HCEC 1CT (cell line): ENCODE measurements at regions not wholly inside any gene's neighbourhood (a gene's known extent, or its start where the extent isn't known, plus 50 kb on each side); places are given as distances from the start of the nearest gene placed in this dataset.
A peak's percentile ranks its signal among the peaks of the same experiment; 100 is the strongest.
"Not testable (repeated sequence)": the region's sequence is repeated elsewhere in the genome, so short reads cannot be mapped to it uniquely, and the experiment has no call there.

ENCODE experiments used
- DNase-seq: peaks from one replicate; pipeline ENCODE4 v3.0.0-alpha.2; 2017

DNA sequence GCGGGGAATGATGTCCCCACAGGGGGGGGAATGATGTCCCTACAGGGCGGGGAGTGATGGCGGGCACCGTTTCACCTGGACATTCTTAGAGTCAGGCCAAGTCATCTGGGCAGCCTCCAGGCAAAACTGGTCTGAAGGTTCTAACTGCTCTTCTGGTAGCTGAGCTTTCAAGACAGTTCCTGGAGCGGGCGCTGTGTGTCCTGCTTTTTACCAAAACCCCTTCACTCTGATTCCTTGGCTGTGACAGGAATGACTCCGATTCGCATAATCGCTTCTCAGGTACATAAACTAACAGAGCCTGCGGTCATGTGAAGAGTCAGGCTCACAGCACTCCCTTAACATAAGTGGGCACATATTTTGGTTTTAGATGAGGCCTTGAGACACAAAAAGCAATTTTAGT, 836.0 kb downstream of the TRIML1 start:
- DNase-seq, result no peak

DNA sequence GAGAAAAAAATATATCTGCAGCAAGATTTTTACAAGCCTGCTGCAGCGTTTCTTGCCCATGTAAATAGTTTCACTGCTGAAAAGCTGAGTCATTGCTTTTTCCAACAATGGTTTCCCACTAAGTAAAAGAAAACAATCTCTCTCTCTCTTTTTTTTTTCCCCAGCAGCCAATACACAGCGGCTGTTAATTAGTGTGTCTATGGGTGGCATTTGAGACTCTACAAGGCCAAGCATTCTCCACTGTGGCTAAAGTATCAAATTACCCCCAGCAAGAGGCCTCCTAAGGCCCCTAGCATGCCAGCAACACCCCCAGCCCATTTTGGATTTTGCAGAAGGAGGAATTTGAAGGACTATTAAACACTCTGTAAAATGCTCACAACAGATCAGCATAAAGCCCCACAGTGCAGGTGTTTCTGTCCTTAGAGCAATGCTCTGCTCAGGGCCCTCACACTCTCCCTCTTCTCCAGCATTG, 837.4 kb downstream of the TRIML1 start:
- peak; percentile 5 for DNase-seq

DNA sequence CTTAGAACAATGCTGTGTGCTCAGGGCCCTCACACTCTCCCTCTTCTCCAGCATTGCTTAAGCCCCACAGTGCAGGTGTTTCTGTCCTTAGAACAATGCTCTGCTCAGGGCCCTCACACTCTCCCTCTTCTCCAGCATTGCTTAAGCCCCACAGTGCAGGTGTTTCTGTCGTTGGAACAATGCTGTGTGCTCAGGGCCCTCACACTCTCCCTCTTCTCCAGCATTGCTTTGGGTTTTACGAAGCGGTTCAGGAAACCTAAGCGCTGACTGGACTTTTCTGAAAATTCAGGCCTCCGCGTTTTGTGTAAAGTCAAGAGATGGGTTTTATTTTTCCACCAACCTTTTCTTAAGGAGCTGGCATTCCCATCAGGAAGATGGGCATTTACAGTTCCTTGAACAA, 838.0 kb downstream of the TRIML1 start:
- not testable (repeated sequence) for DNase-seq

DNA sequence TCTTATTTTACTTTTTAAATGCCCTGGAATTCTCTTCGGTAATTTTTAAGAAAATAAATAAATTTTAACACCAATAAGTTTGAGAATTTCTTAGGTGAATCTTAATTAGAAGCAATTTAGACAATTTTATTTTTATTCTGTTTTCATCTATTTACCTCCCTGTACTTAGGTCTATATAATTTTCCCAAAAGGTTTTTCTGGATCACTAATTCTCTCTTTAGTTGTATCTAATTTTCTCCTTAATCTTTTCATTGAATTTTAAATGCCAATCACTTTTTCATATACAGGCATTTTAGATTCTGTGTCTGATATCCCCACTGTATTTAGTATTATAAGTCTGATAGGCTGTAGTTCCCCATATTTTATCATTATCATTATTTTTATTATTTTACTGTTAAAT, 845.3 kb downstream of the TRIML1 start:
- DNase-seq, result no peak

DNA sequence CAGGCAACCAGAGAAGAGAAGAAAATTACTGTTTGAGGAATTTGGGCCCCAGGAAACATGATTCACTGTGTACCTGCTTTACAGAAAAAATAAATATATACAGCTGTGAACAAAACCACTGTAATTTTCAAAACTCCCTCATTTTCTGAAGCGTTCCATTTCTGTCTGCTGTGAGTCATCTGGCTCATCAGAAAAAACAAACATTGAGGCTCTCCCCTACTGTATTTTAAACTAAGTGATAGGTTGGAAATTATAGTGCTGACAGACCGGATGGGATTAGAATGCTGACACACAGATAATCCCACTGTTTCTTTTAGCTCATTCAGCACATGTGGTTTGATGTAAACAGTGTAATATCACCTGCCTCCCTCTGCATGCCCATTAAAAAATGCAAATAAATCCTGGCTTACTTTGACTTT, 847.0 kb downstream of the TRIML1 start:
- peak; percentile 86 for DNase-seq

DNA sequence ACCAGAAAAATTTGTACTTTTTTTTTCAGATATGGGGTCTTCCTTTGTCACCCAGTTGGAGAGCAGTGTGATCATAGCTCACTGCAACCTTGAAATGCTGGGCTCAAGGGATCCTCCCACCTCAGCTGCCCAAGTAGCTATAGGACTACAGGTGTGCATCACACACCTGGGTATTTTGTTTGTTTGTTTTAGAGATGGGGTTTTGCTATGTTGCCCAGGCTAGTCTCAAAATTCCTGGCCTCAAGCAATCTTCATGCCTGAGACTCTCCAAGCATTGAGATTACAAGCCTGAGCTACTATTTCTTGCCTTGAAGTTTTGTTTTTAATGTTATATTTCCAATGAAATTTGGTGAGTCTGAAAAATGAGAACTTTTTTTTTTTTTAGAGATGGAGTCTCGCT, 847.8 kb downstream of the TRIML1 start:
- DNase-seq, result no peak

DNA sequence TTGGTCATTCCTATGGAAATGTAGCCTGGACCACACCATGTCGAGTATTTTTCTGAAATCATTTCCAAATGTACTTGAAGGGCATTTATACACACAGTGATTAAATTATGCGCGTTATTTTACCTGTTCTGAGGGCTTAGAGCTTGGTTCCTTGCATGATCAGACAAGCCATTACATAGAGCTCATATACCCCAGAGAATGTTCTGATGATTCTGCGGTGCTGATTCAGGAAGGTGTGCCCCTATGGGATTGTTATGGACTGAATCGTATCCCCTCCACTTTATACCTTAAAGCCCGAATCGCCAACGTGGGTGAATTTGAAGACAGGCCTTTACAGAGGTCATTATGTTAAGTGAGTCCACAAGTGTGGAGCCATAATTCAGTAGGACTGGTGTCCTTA, 848.9 kb downstream of the TRIML1 start:
- DNase-seq, result no peak

DNA sequence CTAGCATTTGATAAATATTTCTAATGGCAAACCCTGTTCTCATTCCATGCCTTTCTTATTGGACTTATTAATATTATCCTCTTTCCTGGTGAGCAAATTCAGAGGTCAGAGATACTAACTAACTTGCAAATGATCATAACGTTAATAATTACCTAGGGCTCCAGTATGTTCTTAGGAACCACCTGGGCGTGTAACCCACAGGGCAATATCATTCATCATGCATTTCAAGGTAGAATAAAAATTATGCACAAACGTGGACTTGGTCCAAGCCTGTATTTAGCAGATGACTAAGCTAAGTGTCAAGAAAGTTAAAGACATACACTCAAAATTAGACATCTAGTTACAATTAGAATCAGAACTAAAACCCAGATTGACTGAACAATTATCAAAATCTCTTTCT, 850.1 kb downstream of the TRIML1 start:
- DNase-seq, result no peak

DNA sequence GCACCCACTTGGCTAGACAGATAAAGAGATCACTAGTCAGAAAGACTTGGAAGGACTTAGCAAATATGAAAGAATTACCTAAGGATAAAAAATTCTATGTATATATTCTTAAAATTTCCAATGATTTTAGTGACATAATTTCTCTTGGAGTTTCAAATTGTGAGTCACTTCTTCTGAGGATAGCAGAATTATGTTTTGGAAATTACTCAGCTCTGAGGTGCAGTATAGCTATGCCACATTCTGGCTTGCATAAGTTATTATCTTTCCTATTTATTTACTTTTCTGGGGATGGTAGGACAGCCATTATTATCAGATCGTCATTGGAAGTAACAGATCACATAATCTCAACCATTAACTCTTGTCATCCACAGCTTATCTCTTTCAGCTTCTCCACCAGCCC, 853.5 kb downstream of the TRIML1 start:
- DNase-seq, result peak; percentile 21

DNA sequence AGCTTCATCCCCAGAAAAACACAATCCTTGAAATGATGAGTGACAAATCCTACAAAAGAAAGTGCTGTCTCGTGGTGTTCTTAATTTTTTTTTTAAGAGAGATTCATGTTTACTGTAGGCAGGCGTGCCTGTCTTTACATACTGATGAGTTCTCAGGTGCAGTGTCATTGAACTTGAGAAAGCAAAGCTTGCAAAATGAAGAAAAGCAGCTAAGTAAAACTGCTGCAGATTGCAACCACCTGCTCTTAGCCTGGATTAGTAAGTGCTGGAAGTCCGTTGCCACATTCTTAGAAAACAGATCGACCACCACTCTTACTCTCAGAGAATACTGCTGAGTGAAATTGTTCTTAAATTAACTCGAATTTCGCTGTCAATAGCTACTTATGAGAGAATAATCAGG, 854.6 kb downstream of the TRIML1 start:
- no peak for DNase-seq

DNA sequence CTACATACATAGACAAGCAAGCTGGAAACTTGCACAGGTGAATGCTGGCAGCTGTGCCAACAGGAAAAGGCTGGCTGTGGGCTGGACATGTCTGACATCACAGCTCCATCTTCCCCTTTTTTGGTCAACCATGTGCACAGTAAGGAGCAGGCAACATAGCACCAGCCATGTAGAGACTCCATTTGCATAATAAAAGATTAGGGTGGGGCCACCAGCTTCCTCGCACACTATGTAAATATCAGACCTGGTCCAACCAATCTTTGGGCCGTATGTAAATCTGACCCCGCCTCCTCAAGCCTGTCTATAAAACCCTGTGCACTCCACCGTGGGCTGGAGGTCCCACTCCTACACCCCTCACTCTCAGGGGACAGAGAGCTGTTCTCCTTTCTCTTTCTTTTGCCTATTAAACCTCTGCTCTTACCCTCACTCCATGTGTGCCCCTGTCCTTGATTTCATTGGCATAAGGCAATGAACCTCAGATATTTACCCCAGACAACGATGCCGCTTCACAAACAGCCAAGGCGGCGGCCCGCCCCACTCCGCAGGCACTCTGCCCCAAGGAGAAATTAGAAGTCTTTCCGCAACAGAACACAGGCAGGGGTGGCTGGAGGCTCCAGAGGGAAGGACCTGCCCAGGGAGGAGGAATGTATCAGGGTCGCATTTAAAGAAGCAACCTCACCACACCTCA, 862.2 kb downstream of the TRIML1 start:
- no peak for DNase-seq

DNA sequence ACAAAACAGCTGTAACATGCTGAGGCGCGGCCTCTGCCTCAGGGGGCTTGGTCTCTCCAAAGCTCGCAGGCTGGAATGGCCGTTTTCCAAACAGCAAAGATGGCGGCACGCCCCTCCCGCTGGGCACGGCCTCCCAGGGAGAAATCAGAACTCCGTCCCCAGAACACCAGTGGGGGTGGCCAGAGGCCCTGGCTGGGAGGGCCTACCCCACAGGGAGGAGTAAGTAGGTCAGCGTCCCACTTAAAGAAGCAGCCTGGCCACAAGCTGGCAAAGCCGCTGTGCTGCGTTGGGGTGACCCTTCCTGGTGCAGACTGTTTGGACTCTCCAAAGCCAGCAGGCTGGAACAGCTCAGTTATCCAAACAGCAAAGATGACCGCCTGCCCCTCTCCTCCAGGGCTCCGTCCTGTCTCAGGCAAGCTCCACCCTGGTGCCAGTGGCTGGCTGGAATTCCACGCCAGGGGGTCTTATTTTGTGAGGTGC, 862.8 kb downstream of the TRIML1 start:
- no peak for DNase-seq

DNA sequence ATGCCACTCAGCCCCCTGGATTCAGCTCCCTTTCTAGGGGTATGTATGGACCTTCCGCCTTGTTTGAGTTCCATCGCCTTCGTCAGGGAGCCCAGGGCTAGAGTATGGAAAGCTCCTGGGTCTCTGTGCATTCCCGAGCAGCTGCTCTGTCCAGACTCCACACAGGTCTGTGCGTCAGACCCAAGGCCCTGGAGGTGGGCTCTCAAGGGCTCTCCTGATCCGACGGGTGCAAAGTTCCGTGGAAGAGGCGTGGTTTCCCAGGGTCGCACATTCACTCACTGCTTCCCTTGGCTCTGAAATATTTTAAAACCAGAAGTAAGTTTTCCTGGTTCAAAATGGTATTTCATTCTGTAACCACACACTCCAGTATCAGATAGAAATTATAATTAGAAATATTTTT, 863.2 kb downstream of the TRIML1 start:
- DNase-seq, result no peak

DNA sequence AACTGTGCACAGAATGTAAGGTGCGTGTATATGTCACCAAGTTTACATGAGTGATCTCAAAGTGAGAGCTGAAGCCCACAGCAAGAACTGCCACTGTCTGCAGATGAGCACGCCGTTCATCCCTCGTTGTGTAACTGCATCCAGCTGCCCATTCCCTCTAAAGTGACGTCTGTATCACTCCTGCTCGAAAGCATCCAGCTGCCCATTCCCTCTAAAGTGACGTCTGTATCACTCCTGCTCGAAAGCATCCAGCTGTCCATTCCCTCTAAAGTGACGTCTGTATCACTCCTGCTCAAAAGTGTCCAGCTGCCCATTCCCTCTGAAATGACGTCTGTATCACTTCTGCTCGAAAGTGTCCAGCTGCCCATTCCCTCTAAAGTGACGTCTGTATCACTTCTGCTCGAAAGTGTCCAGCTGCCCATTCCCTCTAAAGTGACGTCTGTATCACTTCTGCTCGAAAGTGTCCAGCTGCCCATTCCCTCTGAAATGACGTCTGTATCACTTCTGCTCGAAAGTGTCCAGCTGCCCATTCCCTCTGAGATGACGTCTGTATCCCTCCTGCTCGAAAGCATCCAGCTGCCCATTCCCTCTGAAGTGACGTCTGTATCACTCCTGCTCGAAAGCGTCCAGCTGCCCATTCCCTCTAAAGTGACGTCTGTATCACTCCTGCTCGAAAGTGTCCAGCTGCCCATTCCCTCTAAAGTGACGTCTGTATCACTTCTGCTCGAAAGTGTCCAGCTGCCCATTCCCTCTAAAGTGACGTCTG, 871.4 kb downstream of the TRIML1 start:
- DNase-seq, result not testable (repeated sequence)

DNA sequence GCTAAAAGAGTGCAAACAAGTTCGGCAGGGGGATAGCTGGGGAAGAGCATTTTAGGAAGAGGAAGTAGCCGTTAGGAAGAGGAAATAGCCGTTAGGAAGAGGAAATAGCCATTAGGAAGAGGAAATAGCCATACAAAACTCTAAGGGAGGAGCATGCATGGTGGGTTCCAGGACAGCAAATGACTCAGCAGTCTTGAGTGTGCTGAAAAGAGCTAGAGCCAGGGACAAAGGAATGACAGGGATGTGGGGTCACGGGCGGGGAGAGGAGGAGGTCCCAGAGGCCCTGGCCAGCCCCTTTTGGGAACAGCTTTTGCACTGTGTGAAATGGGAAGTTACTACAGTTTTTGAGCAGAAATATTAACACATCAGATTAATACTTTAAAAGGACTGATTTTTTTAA, 882.6 kb downstream of the TRIML1 start:
- peak; percentile 24 for DNase-seq

DNA sequence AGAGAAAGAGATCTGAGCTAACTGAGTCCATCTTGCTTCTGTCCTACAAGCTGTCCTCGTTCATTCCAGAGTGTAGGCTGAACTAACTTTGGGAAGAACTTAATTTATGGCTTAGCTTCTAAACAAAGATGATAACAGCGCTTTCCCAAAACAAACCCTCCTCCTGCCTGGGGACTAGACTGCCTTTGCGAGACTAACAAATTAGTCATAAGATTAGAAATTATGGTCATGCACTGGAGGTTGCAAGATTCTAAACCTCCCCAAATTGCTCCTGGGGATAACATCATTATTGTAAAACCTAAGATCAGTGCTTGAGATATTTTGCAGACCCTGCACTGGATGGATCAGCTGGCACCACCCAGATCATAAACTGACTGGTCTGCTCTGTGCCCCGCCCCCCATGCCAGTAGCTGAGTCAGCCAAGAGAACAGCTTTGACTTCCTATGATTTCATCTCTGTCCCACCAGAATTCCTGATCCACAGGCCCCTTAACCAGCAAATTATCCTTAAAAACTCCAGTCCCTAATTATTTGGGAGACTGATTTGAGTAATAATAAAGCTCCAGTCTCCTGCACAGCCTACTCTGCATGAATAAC, 883.3 kb downstream of the TRIML1 start:
- peak; percentile 49 for DNase-seq

DNA sequence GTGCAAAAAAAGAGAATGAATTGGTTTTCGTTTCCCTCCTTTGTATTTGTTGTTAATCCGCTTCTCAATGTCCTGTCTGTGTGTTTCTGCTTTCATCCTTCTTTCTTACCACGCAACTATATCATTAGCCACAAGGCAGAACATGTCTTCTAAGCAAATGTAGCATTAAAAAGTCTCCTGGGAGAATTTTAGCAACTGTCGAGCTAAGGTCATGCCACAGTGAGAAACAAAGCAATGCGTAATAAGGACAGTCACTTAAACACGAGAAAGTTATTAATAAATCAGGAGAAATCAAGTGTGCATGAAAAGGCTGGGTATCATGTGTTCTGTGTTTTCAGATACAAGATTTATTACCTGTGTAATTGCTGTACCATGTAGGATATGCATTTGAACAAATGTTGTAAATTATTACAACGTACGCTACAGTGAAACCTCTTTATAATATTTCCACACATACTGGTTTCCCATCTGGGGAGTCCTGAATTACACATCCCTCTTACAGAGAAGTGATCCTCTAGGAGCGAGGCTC, 890.8 kb downstream of the TRIML1 start:
- DNase-seq, result no peak

DNA sequence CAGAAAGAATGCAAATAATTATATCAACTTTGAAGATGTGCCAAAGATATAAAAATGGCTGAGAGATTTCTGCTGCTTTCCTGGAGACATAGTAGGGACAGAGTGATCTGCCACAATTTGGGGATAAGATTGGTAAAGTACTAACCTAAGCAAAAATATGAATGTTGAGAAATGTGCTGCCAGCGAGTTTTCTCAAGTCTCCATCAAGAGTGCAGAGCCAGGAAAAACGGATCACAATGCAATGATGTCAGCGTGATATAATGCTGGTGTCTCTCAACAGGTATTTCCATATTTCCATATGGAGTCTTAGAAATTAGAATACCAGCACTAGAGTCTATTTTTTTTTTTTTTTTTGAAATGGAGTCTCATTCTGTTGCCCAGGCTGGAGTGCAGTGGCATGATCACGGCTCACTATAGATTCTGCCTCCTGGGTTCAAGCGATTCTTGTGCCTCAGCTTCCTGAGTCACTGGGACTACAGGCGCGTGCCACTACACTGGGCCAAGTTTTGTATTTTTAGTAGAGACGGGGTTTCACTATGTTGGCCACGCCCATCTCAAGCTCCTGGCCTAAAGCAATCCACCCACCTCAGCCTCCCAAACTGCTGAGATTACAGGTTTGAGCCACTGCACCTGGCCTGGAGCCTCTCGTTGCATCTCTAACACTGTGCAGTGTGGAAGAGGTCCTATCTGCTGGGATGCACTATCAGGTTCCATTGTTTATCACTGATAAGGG, 893.5 kb downstream of the TRIML1 start:
- no peak for DNase-seq

DNA sequence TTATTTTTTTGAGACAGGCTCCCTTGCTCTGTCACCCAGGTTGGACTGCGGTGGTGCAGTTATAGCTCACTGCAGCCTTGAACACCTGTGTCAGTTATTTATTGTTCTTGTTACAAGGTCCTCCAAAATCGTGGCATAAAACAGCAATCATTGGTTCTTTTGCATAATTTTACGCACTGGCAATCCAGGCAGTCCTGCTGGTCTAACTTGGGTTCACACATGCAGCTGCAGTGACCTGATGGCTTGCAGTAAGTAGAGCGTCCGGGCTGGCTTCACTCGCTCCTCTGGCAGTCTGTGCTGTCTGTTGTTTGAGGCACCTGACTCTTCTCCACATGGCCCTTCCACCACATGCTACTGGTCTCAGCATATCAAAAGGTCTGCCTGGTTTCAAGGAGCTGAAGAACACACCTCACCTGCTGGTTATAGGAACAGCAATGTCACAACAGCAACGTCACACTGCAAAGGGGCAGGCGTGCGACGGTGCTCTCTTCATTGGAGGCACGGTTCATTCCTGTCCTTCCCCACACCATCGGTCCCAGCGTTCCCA, 894.6 kb downstream of the TRIML1 start:
- DNase-seq, result no peak

DNA sequence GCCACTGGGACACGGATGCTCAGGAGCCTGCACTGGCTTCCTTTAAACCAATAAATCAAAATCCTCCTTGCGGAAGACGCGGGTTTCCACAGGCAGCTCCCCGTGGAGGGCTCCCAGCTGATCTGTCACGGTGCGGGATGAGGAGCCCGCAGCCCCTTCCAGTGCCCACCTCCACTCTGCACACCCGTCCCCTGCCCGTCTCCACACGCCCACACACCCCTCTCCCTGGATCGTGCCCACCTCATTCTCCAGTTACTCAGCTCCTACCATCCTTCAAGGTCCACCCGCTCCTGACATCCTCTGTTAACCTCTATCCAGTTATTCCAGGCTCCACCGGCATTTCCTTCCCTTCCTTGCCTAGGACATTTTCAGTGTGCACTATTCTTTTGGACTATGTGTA, 895.9 kb downstream of the TRIML1 start:
- no peak for DNase-seq

DNA sequence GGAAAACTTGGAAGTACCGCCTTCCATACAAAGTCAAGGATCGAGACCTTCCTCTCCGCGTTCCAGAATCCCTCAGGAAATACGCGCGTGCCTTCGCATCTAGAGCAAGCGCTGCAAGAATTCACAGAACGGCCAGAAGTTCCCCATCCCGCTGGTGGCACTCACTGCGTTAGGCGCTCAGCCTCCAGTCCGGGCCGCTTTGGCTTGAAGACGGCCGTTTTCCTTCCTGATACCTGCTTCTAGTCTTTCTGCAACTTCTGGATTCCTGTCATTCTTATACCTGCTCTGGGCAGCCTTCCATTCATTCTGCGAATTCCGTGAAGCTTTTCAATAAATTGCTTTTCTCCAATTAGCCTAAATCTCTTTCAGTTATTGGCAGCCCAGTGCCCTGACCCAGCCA, 896.4 kb downstream of the TRIML1 start:
- no peak for DNase-seq

DNA sequence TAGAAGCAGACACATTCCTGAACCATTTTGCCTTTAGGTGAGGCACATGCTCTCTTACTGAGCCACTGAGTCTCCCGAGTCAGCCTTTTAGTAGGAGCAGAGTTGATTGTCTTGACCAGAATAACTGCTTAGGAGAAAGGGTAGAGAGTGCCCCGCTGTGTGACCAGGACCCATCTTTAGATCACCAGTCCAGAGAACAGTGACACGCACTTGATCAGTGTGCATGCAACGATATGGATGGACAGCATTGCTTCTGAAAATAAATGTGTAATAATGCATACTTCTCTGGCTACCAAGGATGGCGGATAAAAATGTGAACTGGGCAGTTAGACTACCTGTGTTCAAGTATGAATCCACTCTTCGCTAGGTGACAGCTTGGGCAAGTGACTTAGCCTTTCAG, 897.7 kb downstream of the TRIML1 start:
- DNase-seq, result no peak

DNA sequence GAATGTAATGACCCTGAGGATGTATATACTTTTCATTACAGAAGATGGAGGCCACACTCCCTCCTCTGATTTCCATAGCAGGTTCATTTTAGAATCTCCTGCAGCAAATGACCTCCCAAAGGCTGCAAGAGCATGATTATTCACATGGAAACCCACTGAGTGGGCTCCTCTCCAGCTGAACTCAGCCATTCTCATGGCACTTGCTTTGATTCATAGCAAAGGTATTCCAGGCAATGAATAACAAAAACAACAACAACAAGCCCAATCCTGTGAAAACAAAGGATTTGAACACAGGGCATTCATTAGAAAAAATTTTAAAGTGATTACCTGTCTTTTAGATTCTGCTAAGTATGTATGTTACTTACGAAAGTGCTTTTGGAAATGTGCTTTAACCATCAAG, 894.0 kb upstream of the FRG1 start:
- no peak for DNase-seq
